ENCODE measurements at regions not wholly inside any gene's neighbourhood (a gene's known extent, or its start where the extent isn't known, plus 50 kb on each side); places are given as distances from the start of the nearest gene placed in this dataset.
"Not testable (repeated sequence)": the region's sequence is repeated elsewhere in the genome, so short reads cannot be mapped to it uniquely, and the experiment has no call there.

DNA sequence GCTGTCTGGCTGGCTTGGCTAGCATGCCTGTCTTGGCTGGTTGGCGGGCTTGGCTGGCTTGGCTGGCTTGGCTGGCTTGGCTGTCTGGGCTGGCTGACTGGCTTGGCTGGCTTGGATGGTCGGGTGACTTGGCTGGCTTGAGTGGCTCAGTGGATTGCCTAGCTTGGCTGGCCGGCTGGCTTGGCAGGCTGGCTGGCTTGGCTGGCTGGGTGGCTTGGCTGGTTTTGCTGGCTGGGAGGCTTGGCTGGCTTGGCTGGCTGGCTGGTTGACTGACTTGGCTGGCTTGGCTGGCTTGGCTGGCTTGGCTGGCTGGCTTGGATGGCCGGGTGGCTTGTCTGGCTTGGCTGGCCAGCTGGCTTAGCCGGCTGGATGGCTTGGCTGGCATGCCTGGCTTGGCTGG, 2828.4 kb downstream of the RPIA start:
- TF ChIP-seq CTCF (IDR thresholded peaks at IDR 0.05 in 4 of 5, conservative IDR thresholded peaks at IDR 0.05 in 1 of 5); POLR2A (IDR thresholded peaks at IDR 0.05): not testable (repeated sequence)

All from gastrocnemius medialis (tissue), 4 donors.